ENCODE measurements at regions not wholly inside any gene's neighbourhood (a gene's known extent, or its start where the extent isn't known, plus 50 kb on each side); places are given as distances from the start of the nearest gene placed in this dataset.

DNA sequence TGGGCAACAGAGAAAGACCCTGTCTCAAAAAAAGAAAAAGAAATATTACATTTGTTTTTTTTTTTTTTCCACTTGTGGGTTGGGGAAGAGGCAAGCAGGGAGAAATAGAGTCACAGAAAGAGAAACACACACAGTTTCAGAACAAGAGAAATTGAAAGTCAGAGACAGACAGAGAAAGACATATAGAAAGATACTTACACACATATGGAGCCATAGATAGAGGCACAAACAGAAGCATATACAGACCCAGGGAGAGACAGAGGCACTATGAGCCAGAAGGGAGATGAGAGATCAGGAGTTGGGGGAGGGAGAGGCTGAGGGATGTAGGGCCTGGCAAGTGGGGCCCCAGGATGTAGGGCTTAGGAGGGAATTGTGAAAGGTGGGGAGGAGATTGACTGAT, 55.2 kb upstream of the GIMD1 start:
- DNase-seq = no peak

GRCh38 chr4:106422766-106423165, 54.2 kb upstream of the GIMD1 start:
- DNase-seq = no peak

GRCh38 chr4:106421441-106422296, 53.1 kb upstream of the GIMD1 start:
- no peak for DNase-seq

GRCh38 chr4:106418444-106418843, 49.9 kb upstream of the GIMD1 start:
- no peak for DNase-seq
